Activated naive CD4-positive, alpha-beta T cell treated with anti-CD3 and anti-CD28 coated beads, Interleukin-2, amount 50 U/mL, for 72 hours (primary cell): ENCODE measurements at regions not wholly inside any gene's neighbourhood (a gene's known extent, or its start where the extent isn't known, plus 50 kb on each side); places are given as distances from the start of the nearest gene placed in this dataset.

Experiments
- ATAC-seq, 2 donors: fragments of 150-1000 bp; cut with Tn5 transposase; 2 replicates each; pipeline ENCODE4 v1.10.0; 2021; ENCODE audit warnings: mild to moderate bottlenecking in 2 of 2, moderate library complexity in 2 of 2
- DNase-seq, 2 donors: peaks; one replicate each; pipeline ENCODE4 v3.0.0; 2021 to 2022; ENCODE audit warnings: low spot score in 2 of 2
- H3K27ac Mint-ChIP-seq, 2 donors: one replicate each; pipeline ENCODE4 v1.8.0; 2022; ENCODE audit warnings: mild to moderate bottlenecking in 2 of 2, mixed read lengths in 2 of 2
- H3K36me3 Mint-ChIP-seq, 2 donors: one replicate each; pipeline ENCODE4 v1.8.0; 2022; ENCODE audit warnings: mixed read lengths in 2 of 2
- H3K9me3 Mint-ChIP-seq, 2 donors: one replicate each; pipeline ENCODE4 v1.8.0; 2022; ENCODE audit warnings: mixed read lengths in 2 of 2

DNA sequence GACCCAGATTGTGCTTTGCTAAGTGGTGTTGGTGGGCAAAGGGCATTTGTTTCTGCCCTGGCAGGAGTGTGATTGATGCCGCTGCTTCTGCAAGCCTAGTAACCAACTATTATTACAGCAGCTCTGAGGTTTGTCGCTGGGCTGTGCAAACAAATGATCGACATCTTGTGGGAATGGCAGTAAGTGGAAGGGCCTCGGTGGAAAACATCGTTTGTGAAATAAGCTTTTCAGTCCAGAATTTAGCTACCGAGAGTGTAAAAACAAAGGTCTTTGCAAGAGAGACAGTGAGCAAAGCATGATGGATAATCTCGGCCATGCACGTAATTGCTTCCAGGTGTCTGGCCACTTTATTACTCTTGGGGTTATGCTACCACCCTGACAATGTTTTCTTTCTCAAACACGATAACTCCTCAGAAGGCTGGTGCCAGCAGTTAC is 397.7 kb upstream of the PRICKLE1 start:
- H3K9me3 Mint-ChIP-seq = peaks cover 4% of the 10 kb centered on the region in 2 donors
- H3K27ac Mint-ChIP-seq = no peak overlapping the region
- ATAC-seq (no peak), DNase-seq (no peak)
- H3K36me3 Mint-ChIP-seq = no peaks in the 10 kb centered on the region

DNA sequence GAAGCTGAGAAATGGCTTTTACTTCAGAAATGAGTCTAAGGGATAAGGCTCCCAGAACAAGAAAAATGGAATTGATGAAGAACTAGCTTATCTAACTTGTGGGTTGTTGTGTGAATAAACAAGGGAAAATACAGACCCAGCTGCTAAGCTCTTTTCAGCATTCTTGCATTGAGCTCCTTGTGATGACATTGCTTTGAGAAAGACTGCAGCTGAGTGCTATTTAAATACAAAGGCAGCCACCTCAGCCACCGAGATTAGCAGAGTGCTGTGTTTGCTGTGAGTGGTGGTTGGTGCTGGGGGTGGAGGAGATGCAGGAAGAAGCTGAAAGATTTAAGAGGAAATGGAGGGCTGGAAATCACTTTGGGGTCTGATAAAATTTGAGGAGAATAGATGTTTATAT is 396.0 kb upstream of the PRICKLE1 start:
- no peaks in the 10 kb centered on the region for H3K9me3 Mint-ChIP-seq
- no peak overlapping the region for H3K27ac Mint-ChIP-seq
- no peaks in the 10 kb centered on the region for H3K36me3 Mint-ChIP-seq
- ATAC-seq (no peak), DNase-seq (no peak)

DNA sequence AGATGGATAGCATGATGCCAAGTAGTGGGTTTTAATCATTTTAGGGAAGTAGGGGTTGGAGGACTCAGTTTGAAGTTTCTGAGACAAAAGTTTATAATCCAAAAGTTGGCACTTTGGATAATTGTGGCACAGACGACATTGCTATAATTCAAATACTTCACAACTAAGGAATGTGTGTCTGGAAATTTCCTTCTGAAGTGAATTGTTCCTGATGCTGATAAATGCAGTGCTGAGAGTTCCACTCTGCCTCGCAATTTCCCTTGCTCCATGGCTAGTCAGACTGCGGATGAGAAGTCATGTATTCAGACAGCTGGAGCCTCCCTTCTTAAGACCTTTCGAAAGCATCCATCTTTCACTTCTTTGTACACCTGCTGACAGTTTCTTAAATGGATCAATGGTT is 393.3 kb upstream of the PRICKLE1 start:
- H3K27ac Mint-ChIP-seq = no peak overlapping the region
- DNase-seq = no peak
- H3K9me3 Mint-ChIP-seq = no peaks in the 10 kb centered on the region
- ATAC-seq = no peak
- no peaks in the 10 kb centered on the region for H3K36me3 Mint-ChIP-seq

DNA sequence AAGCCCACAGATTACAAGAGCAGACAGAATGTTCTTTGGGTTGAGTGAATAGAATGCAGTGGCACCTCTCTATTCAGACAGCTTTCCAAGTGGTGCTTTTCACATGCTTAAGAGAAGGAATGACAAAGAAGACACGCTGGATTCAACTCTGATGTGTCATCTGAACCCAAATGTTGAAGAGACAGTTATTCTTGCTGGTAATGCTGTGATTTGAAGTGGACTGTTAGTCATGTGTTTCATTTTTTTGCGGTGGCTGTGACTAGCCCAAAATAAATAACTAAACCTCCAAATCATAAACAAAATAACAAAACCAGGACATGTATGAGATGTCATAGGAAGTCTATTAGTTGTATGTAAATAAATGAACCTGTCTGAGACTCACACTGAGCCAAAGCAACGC is 391.8 kb upstream of the PRICKLE1 start:
- no peaks in the 10 kb centered on the region for H3K36me3 Mint-ChIP-seq
- no peak for DNase-seq

DNA sequence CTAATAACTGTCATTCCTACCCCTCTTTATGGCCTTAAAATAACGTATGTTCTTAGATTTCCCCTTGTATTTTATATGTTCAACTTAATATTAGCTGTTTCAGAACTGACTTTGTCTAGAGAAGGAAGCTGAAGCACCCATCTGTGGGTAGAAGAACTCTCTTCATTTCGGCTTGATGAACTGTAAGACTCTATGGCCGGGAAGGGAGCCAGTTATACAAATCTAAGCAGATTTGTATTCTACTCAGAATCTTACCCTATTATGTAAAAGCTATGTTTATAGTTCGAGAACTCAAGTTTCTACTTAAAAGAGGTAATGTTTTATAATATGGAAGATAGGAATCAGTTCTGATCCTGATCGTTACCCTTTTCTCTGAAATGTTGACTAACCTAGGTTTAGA is 390.9 kb upstream of the PRICKLE1 start:
- DNase-seq (no peak), ATAC-seq (no peak)
- H3K9me3 Mint-ChIP-seq = no peaks in the 10 kb centered on the region
- H3K27ac Mint-ChIP-seq = no peak overlapping the region
- no peaks in the 10 kb centered on the region for H3K36me3 Mint-ChIP-seq

More for the DNA sequence above, 391.8 kb upstream of the PRICKLE1 start:
- no peak for ATAC-seq
- Mint-ChIP-seq H3K9me3 (no peaks in the 10 kb centered on the region), H3K27ac (no peak overlapping the region)

DNA sequence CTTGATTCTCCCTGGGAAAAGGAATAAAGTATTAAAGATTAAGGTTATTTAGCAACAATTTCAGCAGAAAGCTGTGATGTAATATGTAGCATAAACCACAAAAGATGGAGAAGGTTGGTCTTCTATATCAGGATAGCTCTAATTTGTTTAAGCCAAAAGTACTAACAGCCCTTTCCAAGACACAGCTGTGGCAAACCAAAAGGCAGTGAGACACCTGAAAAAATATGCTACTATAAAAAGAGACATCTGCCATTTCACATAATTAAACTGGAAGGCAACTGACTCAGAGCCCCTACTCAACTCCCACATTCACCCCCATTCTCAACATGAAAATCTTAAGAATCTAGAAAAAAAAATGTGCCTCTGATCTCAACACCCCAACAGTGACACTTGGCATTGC is 390.2 kb upstream of the PRICKLE1 start:
- Mint-ChIP-seq H3K27ac (no peak overlapping the region), H3K36me3 (no peaks in the 10 kb centered on the region), H3K9me3 (peaks cover 4 to 5% of the 10 kb centered on the region in 2 donors)
- DNase-seq (no peak), ATAC-seq (no peak)

DNA sequence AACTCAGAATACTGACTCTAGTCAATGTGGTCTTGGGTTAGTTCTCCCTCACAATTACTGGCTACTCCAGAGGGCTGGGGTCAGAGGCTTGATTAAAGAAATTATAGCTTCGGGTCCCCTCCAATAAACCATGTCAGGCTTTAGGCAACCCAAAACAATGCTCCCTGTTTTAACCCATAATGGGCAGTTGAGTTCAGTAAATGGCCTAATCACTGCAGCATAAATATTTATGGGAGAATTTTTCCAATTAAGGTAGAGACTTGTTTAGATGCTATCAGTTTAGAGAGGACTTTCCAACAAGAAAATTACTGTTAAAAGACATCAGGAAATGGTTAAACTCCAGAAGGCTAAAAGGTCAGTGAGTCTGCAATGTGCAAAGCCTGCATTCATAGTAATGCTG is 389.2 kb upstream of the PRICKLE1 start:
- Mint-ChIP-seq H3K27ac (no peak overlapping the region), H3K36me3 (no peaks in the 10 kb centered on the region), H3K9me3 (peaks cover 6 to 7% of the 10 kb centered on the region in 2 donors)
- ATAC-seq (no peak), DNase-seq (no peak)

DNA sequence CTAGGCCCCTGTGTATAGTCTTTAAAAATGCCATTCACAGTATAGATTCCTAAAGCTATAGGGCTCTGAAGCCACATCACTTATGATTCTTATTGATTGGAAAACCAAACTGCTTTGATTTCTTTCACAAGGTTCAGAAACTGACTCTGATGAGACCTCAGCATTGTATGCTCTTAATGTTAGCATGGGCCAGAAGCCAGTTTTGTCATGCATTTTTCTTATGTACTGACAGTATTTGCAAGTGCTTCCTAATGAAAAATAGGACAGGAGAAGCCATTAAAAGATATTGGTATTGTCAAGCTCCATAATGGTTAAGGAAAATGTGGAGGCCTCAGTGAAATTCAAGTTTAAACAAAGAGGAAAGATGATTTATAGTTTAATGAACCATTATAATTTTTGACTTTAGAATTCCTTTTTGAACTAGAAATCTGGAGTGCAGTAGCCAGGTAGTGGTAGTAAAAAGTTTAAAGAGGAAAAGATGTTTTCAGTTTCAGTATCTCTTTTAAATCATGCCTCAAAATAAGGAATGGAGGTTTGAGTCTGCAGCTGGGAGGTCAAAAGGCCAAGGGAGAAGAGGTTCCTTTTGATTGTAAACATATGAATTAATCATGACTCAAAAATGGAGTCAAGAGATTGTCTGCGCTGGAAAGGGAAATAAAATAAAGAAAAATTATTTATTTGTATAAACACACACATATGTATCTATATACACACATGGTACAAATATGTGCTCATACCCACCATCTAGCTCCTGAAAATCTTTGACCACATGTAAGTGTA is 388.1 kb upstream of the PRICKLE1 start:
- DNase-seq (no peak), ATAC-seq (no peak)
- Mint-ChIP-seq H3K27ac (no peak overlapping the region), H3K36me3 (no peaks in the 10 kb centered on the region), H3K9me3 (peaks cover 7 to 10% of the 10 kb centered on the region in 2 donors)

DNA sequence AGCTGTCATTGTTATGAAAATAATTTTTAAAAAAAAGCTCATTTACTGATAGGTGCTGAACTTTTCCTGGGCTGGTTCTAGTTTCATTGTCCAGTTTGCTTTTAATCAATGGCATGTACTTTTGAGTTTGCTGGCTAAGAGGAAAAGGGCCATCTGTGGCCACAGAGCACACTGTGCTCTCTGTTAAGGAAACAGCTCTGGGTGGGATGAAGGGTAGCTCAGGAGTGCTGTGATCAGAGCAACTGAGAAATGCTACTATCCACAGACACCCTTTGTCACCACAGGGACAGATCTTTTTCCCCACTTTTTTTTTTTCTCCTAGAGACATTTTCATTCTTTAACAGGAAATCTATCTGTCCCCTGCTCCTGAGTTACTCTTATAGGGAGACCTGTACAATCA is 387.1 kb upstream of the PRICKLE1 start:
- DNase-seq (no peak), ATAC-seq (no peak)
- no peaks in the 10 kb centered on the region for H3K36me3 Mint-ChIP-seq
- H3K9me3 Mint-ChIP-seq = peaks cover 7 to 10% of the 10 kb centered on the region in 2 donors
- no peak overlapping the region for H3K27ac Mint-ChIP-seq

DNA sequence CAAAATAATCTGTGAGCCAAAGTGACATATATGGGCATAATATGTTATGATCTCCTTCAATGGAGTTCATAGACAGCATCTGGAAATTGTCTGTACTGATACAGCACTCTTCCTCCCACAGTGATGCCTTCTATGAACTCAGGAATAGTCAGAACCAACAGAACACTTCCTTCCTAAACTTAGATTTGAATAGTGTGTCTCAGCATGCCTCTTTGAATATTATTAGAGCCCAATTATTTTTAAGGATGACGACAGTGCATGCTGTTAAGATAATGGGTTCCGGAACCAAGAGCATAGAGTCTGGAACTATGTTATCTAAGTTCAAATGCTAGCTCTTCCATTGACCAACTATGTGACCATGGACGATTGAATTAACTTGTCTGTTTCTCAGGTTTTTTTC is 386.6 kb upstream of the PRICKLE1 start:
- no peak for DNase-seq
- Mint-ChIP-seq H3K27ac (no peak overlapping the region), H3K36me3 (no peaks in the 10 kb centered on the region), H3K9me3 (peaks cover 7 to 10% of the 10 kb centered on the region in 2 donors)
- ATAC-seq = no peak

DNA sequence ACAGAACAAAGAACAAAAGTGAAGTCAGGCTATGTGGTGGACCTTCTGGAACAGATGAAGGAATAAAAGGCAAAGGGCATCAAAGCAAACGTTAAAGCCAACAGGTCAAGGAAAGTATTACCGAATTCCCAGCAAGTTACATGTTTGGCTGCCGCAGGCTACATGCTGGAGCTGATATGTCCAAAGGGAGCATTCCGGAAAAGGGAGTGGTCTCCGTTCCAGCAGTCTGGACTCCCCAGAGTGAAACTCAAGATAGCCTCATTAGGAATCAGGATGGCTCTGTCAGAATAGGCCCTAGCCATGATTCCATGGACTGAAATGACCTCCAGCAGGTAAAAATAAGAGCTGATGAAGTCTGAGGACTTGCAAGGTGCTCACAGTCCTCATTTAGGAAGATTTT is 379.8 kb upstream of the PRICKLE1 start:
- H3K27ac Mint-ChIP-seq = no peak overlapping the region
- H3K36me3 Mint-ChIP-seq = no peaks in the 10 kb centered on the region
- DNase-seq (no peak), ATAC-seq (no peak)
- peaks cover 3 to 4% of the 10 kb centered on the region in 2 donors for H3K9me3 Mint-ChIP-seq

DNA sequence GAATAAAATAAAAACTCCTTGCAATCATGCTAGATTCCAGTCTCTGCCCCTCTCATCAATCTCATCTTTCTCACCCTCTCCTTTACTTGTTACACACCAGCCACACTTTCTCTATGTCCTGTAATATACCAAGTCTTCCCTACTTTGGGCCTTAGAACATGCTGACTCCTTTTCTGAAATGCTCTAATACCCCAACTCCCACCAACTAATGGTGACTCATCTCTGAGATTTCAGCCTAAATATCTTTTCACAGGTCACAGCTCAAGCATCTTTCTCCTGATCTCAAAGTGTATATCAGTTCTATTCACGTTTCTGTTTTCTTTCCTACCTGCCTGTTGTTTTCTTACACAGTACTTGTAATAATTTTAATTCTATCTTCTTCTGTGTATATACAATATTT is 378.9 kb upstream of the PRICKLE1 start:
- DNase-seq (no peak), ATAC-seq (no peak)
- Mint-ChIP-seq H3K27ac (no peak overlapping the region), H3K36me3 (no peaks in the 10 kb centered on the region), H3K9me3 (peaks cover 3 to 4% of the 10 kb centered on the region in 2 donors)

DNA sequence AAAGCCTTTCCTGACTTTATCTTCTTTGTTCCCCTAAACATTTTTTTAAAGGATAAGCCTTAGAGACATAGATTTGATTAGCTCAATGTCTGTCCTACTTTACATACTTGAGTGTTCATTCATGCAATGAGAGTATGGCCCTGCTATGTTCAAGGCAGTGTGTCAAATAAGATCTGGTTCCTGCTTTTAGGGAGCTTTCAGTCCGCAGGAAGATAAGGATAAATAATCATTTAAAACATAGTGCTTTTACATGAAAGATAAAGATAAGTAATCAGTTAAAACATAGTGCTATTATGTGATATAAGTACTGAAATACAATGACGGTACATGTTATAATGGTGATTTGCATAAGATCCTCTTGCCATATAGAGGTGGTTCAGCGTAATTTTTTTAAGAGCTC is 378.3 kb upstream of the PRICKLE1 start:
- Mint-ChIP-seq H3K9me3 (peaks cover 2 to 3% of the 10 kb centered on the region in 2 donors), H3K27ac (no peak overlapping the region), H3K36me3 (no peaks in the 10 kb centered on the region)
- DNase-seq (no peak), ATAC-seq (no peak)

DNA sequence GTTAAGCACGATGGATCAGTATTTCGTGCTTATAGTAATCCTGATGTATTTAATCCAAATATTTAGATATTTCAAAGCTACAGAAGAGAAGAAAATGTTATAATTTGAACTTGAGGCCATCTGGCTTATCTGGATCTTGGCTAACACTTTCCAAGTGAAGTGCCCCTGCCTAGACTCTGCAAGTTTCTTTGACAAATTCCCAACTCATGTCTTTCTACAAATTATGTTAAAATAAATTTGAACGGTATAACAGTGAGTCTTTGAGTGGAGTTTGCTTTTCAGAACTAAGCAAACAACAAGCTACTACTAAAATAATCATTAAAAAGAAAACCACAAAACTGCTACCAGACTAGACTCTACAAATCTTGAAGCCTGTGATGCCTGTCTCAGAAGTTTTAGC is 374.4 kb upstream of the PRICKLE1 start:
- ATAC-seq = no peak

DNA sequence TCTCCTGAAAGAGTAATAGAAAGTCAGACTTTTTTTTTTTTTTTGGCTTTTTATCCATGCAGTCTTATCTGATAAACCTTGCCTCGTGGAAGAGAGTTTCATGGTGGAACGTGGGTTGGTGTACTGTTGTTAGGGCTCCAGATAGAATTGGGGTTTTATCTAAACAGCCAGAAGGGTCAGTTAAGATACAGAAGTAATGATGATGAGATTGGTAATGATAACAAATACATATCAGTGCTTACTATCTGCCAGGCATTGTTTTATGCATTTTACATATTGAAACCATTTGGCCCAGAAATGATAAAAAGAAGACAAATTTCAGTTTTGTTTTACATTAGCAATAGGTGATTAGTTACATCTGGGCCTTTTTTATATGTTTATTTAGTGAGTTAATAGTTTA is 372.8 kb upstream of the PRICKLE1 start:
- no peak for DNase-seq
- ATAC-seq = no peak
- Mint-ChIP-seq H3K9me3 (peaks cover 0 to 3% of the 10 kb centered on the region in 2 donors), H3K27ac (no peak overlapping the region), H3K36me3 (no peaks in the 10 kb centered on the region)

More for the DNA sequence above, 374.4 kb upstream of the PRICKLE1 start:
- Mint-ChIP-seq H3K36me3 (no peaks in the 10 kb centered on the region), H3K27ac (no peak overlapping the region), H3K9me3 (peaks cover 0 to 3% of the 10 kb centered on the region in 2 donors)
- no peak for DNase-seq

DNA sequence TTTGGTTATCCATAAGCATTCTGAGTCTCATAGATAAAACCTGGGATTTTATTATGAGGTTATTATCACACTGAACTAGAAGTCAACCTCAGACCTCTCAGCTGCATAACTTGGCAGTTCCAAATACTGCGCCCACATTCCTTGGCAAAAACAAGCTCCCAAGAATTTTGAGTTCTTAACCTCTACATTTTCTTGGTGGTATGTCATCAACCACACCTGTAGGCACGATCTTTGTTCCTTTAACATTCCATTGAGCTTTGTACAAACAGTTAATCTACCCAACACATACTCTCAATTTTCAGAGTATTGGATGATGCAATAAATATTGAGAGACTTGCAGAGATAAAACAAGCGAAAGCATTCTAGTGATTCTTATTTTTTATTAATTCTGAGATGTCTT is 371.8 kb upstream of the PRICKLE1 start:
- no peaks in the 10 kb centered on the region for H3K36me3 Mint-ChIP-seq
- no peak for DNase-seq
- H3K27ac Mint-ChIP-seq = no peak overlapping the region
- peaks cover 0 to under 1% of the 10 kb centered on the region in 2 donors for H3K9me3 Mint-ChIP-seq
- no peak for ATAC-seq

DNA sequence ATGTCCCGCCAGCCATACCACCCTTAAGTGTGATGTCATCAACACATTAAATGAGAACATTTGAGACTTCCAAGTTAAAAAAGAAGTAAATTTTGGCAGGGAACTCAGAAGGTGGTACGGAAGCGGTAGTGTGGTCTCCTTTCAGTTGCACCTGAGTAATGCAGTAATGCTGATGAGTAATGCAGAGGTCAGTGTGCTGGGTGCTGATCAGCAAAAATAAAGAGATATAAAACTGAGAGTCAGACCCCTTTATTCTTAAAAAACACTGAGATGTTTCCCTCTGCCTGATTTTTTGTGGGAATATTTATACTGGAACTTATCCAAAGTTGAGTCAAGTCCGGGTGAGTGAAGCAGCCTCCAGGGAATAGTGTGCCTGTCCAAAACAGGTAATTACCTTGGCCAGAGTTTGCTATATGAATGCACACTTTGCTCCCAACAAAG is 370.6 kb upstream of the PRICKLE1 start:
- DNase-seq = no peak
- ATAC-seq = no peak

DNA sequence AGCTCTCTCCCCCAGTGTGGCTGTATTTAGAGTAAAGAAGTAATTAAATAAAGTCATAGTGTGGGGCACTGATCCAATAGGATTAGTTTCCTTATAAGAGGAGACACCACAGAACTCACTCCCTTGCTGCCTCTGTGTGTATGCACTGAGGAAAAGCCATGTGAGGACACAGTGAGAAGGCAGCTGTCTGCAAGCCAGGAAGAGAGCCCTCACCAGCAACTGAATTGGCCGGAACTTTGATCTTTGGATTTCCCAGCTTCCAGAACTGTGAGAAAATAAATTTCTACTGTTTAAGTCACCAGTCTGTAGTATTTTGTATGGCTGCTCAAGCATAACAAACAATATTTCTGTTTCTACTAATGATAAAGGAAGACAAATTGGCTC is 368.7 kb upstream of the PRICKLE1 start:
- Mint-ChIP-seq H3K27ac (no peak overlapping the region), H3K9me3 (no peaks in the 10 kb centered on the region), H3K36me3 (no peaks in the 10 kb centered on the region)
- no peak for ATAC-seq
- no peak for DNase-seq

More for the DNA sequence above, 370.6 kb upstream of the PRICKLE1 start:
- Mint-ChIP-seq H3K27ac (no peak overlapping the region), H3K9me3 (no peaks in the 10 kb centered on the region), H3K36me3 (no peaks in the 10 kb centered on the region)
